ENCODE measurements at regions not wholly inside any gene's neighbourhood (a gene's known extent, or its start where the extent isn't known, plus 50 kb on each side); places are given as distances from the start of the nearest gene placed in this dataset.
A peak's percentile ranks its signal among the peaks of the same experiment; 100 is the strongest.

DNA sequence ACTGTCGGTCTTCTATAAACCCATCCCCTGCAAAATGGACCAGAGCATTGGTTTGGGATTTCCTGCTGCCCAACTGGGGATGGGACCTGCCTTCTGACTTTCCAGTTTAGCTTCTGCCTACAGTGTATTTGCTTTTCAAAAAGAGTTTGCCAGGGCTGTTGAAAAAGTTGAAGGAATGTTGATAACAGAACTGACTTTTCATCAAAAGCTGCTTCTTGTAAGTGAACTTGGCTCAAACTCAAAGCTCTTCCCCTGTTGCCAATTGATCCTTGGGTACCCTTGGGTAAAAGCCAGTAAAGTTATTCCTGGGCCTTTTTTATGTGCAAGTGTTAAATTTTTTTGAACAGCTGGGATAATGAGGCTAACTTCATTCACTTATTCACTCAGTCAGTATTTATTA, 142.9 kb upstream of the SLC30A5 start:
- H3K27me3 ChIP-seq = no peaks in the 10 kb centered on the region
- no peak overlapping the region for H3K4me3 ChIP-seq
- no peak for DNase-seq (ENCODE audit: extremely low spot score)
- intact Hi-C loops (cut with DNase I) = no loop called here
- TF ChIP-seq, protein P1, sequence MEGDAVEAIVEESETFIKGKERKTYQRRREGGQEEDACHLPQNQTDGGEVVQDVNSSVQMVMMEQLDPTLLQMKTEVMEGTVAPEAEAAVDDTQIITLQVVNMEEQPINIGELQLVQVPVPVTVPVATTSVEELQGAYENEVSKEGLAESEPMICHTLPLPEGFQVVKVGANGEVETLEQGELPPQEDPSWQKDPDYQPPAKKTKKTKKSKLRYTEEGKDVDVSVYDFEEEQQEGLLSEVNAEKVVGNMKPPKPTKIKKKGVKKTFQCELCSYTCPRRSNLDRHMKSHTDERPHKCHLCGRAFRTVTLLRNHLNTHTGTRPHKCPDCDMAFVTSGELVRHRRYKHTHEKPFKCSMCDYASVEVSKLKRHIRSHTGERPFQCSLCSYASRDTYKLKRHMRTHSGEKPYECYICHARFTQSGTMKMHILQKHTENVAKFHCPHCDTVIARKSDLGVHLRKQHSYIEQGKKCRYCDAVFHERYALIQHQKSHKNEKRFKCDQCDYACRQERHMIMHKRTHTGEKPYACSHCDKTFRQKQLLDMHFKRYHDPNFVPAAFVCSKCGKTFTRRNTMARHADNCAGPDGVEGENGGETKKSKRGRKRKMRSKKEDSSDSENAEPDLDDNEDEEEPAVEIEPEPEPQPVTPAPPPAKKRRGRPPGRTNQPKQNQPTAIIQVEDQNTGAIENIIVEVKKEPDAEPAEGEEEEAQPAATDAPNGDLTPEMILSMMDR (IDR thresholded peaks at IDR 0.05) = no peak
- TF ChIP-seq POLR2AphosphoS5 (IDR thresholded peaks at IDR 0.05) (no peak), POLR2A (IDR thresholded peaks at IDR 0.05; ENCODE audit: low read depth) (no peak), EP300 (IDR thresholded peaks at IDR 0.05) (no peak)
- peaks cover 4 to 19% (median 8%) of the 10 kb centered on the region in 4 donors for H3K4me1 ChIP-seq
- WGBS = 77% methylated on average over 1 of the region's 1 CpG
- H3K9me3 ChIP-seq = no peaks in the 10 kb centered on the region
- H3K36me3 ChIP-seq = no peaks in the 10 kb centered on the region
- no peak overlapping the region for H3K27ac ChIP-seq (replicated peaks in 1 of 4)

DNA sequence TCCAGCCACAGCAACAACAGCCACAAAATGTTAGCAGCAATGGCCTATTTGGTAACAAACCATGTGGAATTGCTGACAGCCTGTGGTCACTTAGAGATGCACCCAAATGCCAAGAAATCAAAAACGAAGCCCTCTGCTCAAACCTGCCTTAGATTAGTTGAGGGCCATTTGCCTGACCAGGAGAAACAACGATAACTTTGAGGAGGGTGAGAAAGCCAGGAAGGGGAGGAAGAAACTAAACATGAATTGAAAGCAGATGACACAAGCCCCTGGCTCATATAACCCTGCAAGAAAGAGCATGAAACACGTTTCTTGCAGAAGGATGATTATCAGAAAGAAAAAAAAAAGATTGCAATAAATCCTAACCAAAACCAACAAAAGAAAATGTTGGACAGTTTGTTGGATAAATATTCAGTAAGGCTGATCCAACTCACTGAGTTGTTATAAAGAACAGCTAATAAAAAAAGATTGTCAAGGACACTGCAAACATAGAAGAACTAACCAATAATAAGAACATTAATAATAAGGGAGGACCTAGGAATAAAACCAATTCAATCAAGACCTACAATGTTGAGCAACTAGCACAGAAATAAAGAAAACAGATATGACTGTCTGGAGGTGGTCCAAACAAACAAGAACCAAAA, 140.5 kb upstream of the SLC30A5 start:
- Histone ChIP-seq H3K27me3 (no peaks in the 10 kb centered on the region), H3K4me1 (peaks cover 4 to 19% (median 8%) of the 10 kb centered on the region in 4 donors), H3K27ac (replicated peaks in 1 of 4) (peak overlapping the region in 1 of 4 donors; percentile 31), H3K9me3 (no peaks in the 10 kb centered on the region), H3K36me3 (no peaks in the 10 kb centered on the region), H3K4me3 (no peak overlapping the region)
- no peak for TF ChIP-seq POLR2AphosphoS5 (IDR thresholded peaks at IDR 0.05)
- no peak for TF ChIP-seq EP300 (IDR thresholded peaks at IDR 0.05)
- TF ChIP-seq, protein P1 (IDR thresholded peaks at IDR 0.05) = no peak
- no peak for TF ChIP-seq POLR2A (IDR thresholded peaks at IDR 0.05; ENCODE audit: low read depth)
- intact Hi-C loops (cut with DNase I) = no loop called here
- no peak for DNase-seq (ENCODE audit: extremely low spot score)
- WGBS = 37% methylated on average over 3 of the region's 3 CpGs

DNA sequence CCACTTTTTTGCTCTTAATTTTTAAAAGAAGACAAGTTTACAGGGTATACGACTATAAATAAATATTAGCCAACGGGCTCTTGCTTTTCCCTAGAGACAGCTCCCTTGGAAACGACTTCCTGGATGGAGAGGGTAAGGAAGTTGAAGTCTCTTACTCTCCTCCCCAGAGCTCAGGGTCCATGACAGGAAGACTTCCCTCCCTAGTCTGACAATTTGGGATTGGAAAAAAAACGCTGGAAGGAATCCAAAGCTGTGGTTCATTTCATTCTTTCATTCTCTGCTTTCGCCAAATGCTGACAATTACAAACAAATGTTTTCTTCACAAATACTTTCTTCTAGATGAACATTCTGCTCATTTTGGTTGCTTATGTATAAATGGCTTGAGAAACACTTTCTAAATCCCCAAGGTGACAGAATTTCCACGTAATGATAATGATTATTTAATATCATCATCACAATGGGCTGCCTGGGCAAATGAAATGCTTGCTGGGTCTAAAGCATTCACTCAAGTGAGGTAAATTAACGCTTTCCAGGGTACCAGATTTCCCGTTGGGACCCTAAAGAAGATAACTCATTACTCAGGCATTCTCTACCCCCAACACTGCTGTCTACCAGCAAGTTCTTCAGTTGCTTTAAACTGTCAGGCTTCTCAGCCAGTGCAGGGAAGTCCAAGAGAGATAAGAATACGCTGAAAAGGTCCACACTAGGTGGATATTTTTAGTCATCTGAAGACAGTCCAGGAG, 139.8 kb upstream of the SLC30A5 start:
- WGBS = 30% methylated on average over 9 of the region's 9 CpGs
- Histone ChIP-seq H3K4me1 (peaks cover 4 to 19% (median 8%) of the 10 kb centered on the region in 4 donors), H3K9me3 (no peaks in the 10 kb centered on the region), H3K27ac (replicated peaks in 1 of 4) (peak overlapping the region in 1 of 4 donors; percentile 2), H3K27me3 (no peaks in the 10 kb centered on the region), H3K36me3 (no peaks in the 10 kb centered on the region), H3K4me3 (no peak overlapping the region)
- intact Hi-C loops (cut with DNase I) = no loop called here
- no peak for TF ChIP-seq POLR2A (IDR thresholded peaks at IDR 0.05; ENCODE audit: low read depth)
- no peak for TF ChIP-seq POLR2AphosphoS5 (IDR thresholded peaks at IDR 0.05)
- TF ChIP-seq, protein P1 (IDR thresholded peaks at IDR 0.05) = no peak
- TF ChIP-seq EP300 (IDR thresholded peaks at IDR 0.05) = no peak
- peak; percentile 79 for DNase-seq (ENCODE audit: extremely low spot score)

DNA sequence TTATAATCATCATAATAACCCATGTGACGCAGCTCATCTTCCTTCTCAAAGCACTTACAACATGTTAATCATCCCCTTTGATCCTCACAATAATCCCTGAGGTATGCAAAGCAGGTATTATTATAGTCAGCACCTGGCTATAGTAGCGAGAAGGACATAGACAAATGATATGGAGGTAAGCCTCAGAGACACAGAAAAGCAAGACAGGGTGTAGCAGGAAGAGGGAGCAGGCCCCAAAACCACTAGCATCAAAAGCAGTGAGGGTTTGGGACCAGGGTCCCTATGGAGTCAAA, 139.2 kb upstream of the SLC30A5 start:
- 67% methylated on average over 2 of the region's 2 CpGs for WGBS
- Histone ChIP-seq H3K27ac (replicated peaks in 1 of 4) (peak overlapping the region in 1 of 4 donors; percentile 2), H3K36me3 (no peaks in the 10 kb centered on the region), H3K27me3 (no peaks in the 10 kb centered on the region), H3K9me3 (no peaks in the 10 kb centered on the region), H3K4me3 (no peak overlapping the region), H3K4me1 (peaks cover 4 to 19% (median 8%) of the 10 kb centered on the region in 4 donors)
- peak; percentile 21 for DNase-seq (ENCODE audit: extremely low spot score)
- TF ChIP-seq POLR2A (IDR thresholded peaks at IDR 0.05; ENCODE audit: low read depth) (no peak), EP300 (IDR thresholded peaks at IDR 0.05) (no peak), POLR2AphosphoS5 (IDR thresholded peaks at IDR 0.05) (no peak)
- TF ChIP-seq, protein P1 (IDR thresholded peaks at IDR 0.05) = no peak
- intact Hi-C loops (cut with DNase I) = no loop called here
